ENCODE measurements at regions not wholly inside any gene's neighbourhood (a gene's known extent, or its start where the extent isn't known, plus 50 kb on each side); places are given as distances from the start of the nearest gene placed in this dataset.

GRCh38 chr16:25494292-25494691, 197.5 kb upstream of the HS3ST4 start:
- no TSS peak for BruUV-seq (replicated peaks)
- H3K27me3 ChIP-seq (replicated peaks; ENCODE audit: insufficient read depth, low read depth, low read length, poor library complexity): no peaks in the 10 kb centered on the region
- H3K9me3 ChIP-seq (ENCODE audit: low read depth, low read length, poor library complexity, severe bottlenecking): no peaks in the 10 kb centered on the region
- CTCF ChIA-PET: no interaction called here
- H3K4me1 ChIP-seq (ENCODE audit: insufficient read depth, low read length, poor library complexity, severe bottlenecking): no peaks in the 10 kb centered on the region
- no peak for DNase-seq (ENCODE audit: low spot score)
- H3K36me3 ChIP-seq (ENCODE audit: insufficient read depth, low read length, poor library complexity, severe bottlenecking): no peaks in the 10 kb centered on the region
- intact Hi-C loops (cut with micrococcal nuclease; ENCODE audit: unreplicated experiment): no loop called here
- no peak overlapping the region for H3K27ac ChIP-seq (ENCODE audit: low read depth, low read length, poor library complexity, severe bottlenecking)
- POLR2A ChIA-PET (ENCODE audit: low non-redundant PET): no interaction called here
- no peak for TF ChIP-seq EZH2 (IDR thresholded peaks at IDR 0.05; ENCODE audit: borderline replicate concordance, low read depth, low read length, poor library complexity, severe bottlenecking)
- TF ChIP-seq, protein P1, sequence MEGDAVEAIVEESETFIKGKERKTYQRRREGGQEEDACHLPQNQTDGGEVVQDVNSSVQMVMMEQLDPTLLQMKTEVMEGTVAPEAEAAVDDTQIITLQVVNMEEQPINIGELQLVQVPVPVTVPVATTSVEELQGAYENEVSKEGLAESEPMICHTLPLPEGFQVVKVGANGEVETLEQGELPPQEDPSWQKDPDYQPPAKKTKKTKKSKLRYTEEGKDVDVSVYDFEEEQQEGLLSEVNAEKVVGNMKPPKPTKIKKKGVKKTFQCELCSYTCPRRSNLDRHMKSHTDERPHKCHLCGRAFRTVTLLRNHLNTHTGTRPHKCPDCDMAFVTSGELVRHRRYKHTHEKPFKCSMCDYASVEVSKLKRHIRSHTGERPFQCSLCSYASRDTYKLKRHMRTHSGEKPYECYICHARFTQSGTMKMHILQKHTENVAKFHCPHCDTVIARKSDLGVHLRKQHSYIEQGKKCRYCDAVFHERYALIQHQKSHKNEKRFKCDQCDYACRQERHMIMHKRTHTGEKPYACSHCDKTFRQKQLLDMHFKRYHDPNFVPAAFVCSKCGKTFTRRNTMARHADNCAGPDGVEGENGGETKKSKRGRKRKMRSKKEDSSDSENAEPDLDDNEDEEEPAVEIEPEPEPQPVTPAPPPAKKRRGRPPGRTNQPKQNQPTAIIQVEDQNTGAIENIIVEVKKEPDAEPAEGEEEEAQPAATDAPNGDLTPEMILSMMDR (conservative IDR thresholded peaks at IDR 0.05; ENCODE audit: low read depth, low read length): no peak
- no peak overlapping the region for H3K4me3 ChIP-seq (ENCODE audit: low read depth, low read length, poor library complexity, severe bottlenecking)

GRCh38 chr16:25493136-25493811, 198.5 kb upstream of the HS3ST4 start:
- H3K36me3 ChIP-seq (ENCODE audit: insufficient read depth, low read length, poor library complexity, severe bottlenecking): no peaks in the 10 kb centered on the region
- ChIA-PET POLR2A (ENCODE audit: low non-redundant PET) (no interaction called here), CTCF (no interaction called here)
- no peaks in the 10 kb centered on the region for H3K4me1 ChIP-seq (ENCODE audit: insufficient read depth, low read length, poor library complexity, severe bottlenecking)
- TF ChIP-seq, protein P1 (conservative IDR thresholded peaks at IDR 0.05; ENCODE audit: low read depth, low read length): no peak
- TF ChIP-seq EZH2 (IDR thresholded peaks at IDR 0.05; ENCODE audit: borderline replicate concordance, low read depth, low read length, poor library complexity, severe bottlenecking): no peak
- no peaks in the 10 kb centered on the region for H3K27me3 ChIP-seq (replicated peaks; ENCODE audit: insufficient read depth, low read depth, low read length, poor library complexity)
- intact Hi-C loops (cut with micrococcal nuclease; ENCODE audit: unreplicated experiment): no loop called here
- no peak overlapping the region for H3K27ac ChIP-seq (ENCODE audit: low read depth, low read length, poor library complexity, severe bottlenecking)
- no peak for DNase-seq (ENCODE audit: low spot score)
- no peak overlapping the region for H3K4me3 ChIP-seq (ENCODE audit: low read depth, low read length, poor library complexity, severe bottlenecking)
- BruUV-seq (replicated peaks): no TSS peak
- H3K9me3 ChIP-seq (ENCODE audit: low read depth, low read length, poor library complexity, severe bottlenecking): no peaks in the 10 kb centered on the region

DNA sequence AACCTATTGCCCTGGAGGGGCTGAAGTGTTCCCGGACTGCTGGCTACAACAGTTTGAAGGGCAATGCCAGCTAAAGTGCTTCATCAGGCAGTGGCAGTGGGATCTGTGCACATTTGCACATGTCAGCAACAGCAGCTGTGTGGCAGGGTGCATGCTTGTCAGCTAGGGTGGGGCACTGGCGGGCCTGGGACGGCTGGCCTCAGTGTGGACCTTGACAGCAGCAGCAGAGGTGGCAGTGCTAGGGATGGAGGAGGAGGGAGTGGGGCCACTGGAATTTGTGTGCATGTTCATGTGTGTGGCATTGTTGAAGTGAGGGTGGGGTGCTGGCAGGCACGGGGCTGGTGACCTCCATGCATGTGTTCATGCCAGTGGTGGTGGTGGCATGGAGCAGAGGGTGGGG, 203.3 kb upstream of the HS3ST4 start:
- intact Hi-C loops (cut with micrococcal nuclease; ENCODE audit: unreplicated experiment): no loop called here
- no peak overlapping the region for H3K27ac ChIP-seq (ENCODE audit: low read depth, low read length, poor library complexity, severe bottlenecking)
- no peaks in the 10 kb centered on the region for H3K4me1 ChIP-seq (ENCODE audit: insufficient read depth, low read length, poor library complexity, severe bottlenecking)
- H3K27me3 ChIP-seq (replicated peaks; ENCODE audit: insufficient read depth, low read depth, low read length, poor library complexity): no peaks in the 10 kb centered on the region
- POLR2A ChIA-PET (ENCODE audit: low non-redundant PET): no interaction called here
- no peak overlapping the region for H3K4me3 ChIP-seq (ENCODE audit: low read depth, low read length, poor library complexity, severe bottlenecking)
- no TSS peak for BruUV-seq (replicated peaks)
- DNase-seq (ENCODE audit: low spot score): no peak
- H3K36me3 ChIP-seq (ENCODE audit: insufficient read depth, low read length, poor library complexity, severe bottlenecking): no peaks in the 10 kb centered on the region
- CTCF ChIA-PET: no interaction called here
- H3K9me3 ChIP-seq (ENCODE audit: low read depth, low read length, poor library complexity, severe bottlenecking): no peaks in the 10 kb centered on the region
- no peak for TF ChIP-seq EZH2 (IDR thresholded peaks at IDR 0.05; ENCODE audit: borderline replicate concordance, low read depth, low read length, poor library complexity, severe bottlenecking)
- TF ChIP-seq, protein P1 (conservative IDR thresholded peaks at IDR 0.05; ENCODE audit: low read depth, low read length): no peak
